ENCODE measurements at regions not wholly inside any gene's neighbourhood (a gene's known extent, or its start where the extent isn't known, plus 50 kb on each side); places are given as distances from the start of the nearest gene placed in this dataset.

- Mint-ChIP-seq H3K9me3 (peaks cover 8% of the 10 kb centered on the region), H3K27ac (no peak overlapping the region), H3K4me3 (no peak overlapping the region), H3K27me3 (ENCODE audit: low read depth) (peaks cover 3% of the 10 kb centered on the region), H3K36me3 (ENCODE audit: low read depth) (no peaks in the 10 kb centered on the region), H3K4me1 (ENCODE audit: low read depth) (no peaks in the 10 kb centered on the region)
- DNase-seq (ENCODE audit: low spot score): no peak
These were observed 265.9 kb downstream of the PRDM2 start for GRCh38 chr1:13965770-13966398.

- H3K4me1 Mint-ChIP-seq (ENCODE audit: low read depth): no peaks in the 10 kb centered on the region
- no peak overlapping the region for H3K27ac Mint-ChIP-seq
- H3K9me3 Mint-ChIP-seq: peaks cover 15% of the 10 kb centered on the region
- peaks cover 3% of the 10 kb centered on the region for H3K27me3 Mint-ChIP-seq (ENCODE audit: low read depth)
- no peaks in the 10 kb centered on the region for H3K36me3 Mint-ChIP-seq (ENCODE audit: low read depth)
- H3K4me3 Mint-ChIP-seq: no peak overlapping the region
- no peak for DNase-seq (ENCODE audit: low spot score)
These were observed 267.7 kb downstream of the PRDM2 start for GRCh38 chr1:13967707-13968106.

DNA sequence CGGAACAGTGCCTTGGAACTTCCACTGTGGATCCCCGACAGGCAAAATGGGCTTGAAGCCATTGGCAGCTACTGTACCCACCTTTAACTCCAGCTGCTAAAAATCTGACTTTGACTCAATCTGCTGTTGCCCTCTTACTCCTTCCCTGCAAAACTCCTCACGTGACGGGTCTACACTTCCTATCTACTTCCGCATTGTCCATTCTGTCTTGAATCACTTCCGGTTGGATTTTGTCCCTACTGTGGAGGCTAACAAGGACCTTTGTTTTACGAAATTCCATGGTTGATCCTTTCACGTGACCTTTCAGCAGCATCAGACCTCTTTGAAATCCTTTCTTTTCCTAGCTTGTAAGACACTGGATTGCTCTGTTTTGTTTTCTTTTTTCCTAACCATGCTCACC lies 268.4 kb downstream of the PRDM2 start:
- H3K27ac Mint-ChIP-seq: no peak overlapping the region
- DNase-seq (ENCODE audit: low spot score): no peak
- H3K4me1 Mint-ChIP-seq (ENCODE audit: low read depth): no peaks in the 10 kb centered on the region
- H3K27me3 Mint-ChIP-seq (ENCODE audit: low read depth): peaks cover 3% of the 10 kb centered on the region
- H3K36me3 Mint-ChIP-seq (ENCODE audit: low read depth): no peaks in the 10 kb centered on the region
- H3K4me3 Mint-ChIP-seq: no peak overlapping the region
- peaks cover 15% of the 10 kb centered on the region for H3K9me3 Mint-ChIP-seq

DNA sequence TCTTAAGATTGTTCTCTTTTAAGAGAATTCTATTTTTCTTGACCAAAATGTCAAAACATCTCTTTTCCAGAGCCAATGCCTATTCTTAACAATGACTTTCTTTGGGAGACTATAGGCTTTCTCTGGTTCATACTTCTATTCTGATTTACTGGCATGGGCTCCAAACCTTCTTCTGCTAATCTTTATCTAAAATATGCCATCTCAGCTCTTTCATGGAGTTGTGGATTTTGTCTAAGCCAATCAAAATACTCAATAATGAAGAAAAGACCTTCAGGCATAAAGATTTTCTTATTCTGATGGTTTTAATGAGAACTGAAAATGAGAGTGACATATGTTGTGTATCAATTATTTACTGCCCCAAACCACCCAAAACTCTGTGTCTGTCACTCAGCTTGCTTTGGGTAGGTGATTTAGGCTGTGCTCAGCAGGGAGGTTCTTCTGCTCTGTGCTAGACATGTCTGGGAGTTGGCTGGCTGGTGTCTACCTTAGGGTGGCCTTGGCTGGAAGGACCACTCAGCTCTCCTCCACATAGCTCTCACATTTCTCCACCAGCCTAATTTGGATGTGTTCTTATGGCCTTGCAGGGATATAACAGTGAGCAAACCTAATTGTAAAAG lies 270.8 kb downstream of the PRDM2 start:
- peaks cover 15% of the 10 kb centered on the region for H3K9me3 Mint-ChIP-seq
- H3K27ac Mint-ChIP-seq: no peak overlapping the region
- DNase-seq (ENCODE audit: low spot score): no peak
- no peaks in the 10 kb centered on the region for H3K36me3 Mint-ChIP-seq (ENCODE audit: low read depth)
- no peak overlapping the region for H3K4me3 Mint-ChIP-seq
- no peaks in the 10 kb centered on the region for H3K27me3 Mint-ChIP-seq (ENCODE audit: low read depth)
- H3K4me1 Mint-ChIP-seq (ENCODE audit: low read depth): no peaks in the 10 kb centered on the region

- peaks cover 3% of the 10 kb centered on the region for H3K9me3 Mint-ChIP-seq
- no peaks in the 10 kb centered on the region for H3K27me3 Mint-ChIP-seq (ENCODE audit: low read depth)
- no peak for DNase-seq (ENCODE audit: low spot score)
- H3K4me3 Mint-ChIP-seq: no peak overlapping the region
- H3K4me1 Mint-ChIP-seq (ENCODE audit: low read depth): no peaks in the 10 kb centered on the region
- no peaks in the 10 kb centered on the region for H3K36me3 Mint-ChIP-seq (ENCODE audit: low read depth)
- H3K27ac Mint-ChIP-seq: no peak overlapping the region
These were observed 276.5 kb downstream of the PRDM2 start for GRCh38 chr1:13976485-13976884.

GRCh38 chr1:13981142-13981541 lies 281.2 kb downstream of the PRDM2 start:
- Mint-ChIP-seq H3K27me3 (ENCODE audit: low read depth) (no peaks in the 10 kb centered on the region), H3K4me3 (no peak overlapping the region), H3K9me3 (no peaks in the 10 kb centered on the region), H3K27ac (no peak overlapping the region), H3K36me3 (ENCODE audit: low read depth) (no peaks in the 10 kb centered on the region), H3K4me1 (ENCODE audit: low read depth) (no peaks in the 10 kb centered on the region)
- no peak for DNase-seq (ENCODE audit: low spot score)

- Mint-ChIP-seq H3K27ac (no peak overlapping the region), H3K36me3 (ENCODE audit: low read depth) (no peaks in the 10 kb centered on the region), H3K27me3 (ENCODE audit: low read depth) (no peaks in the 10 kb centered on the region), H3K4me1 (ENCODE audit: low read depth) (no peaks in the 10 kb centered on the region), H3K4me3 (no peak overlapping the region), H3K9me3 (no peaks in the 10 kb centered on the region)
- DNase-seq (ENCODE audit: low spot score): no peak
These were observed 283.4 kb downstream of the PRDM2 start for GRCh38 chr1:13983393-13983792.

DNA sequence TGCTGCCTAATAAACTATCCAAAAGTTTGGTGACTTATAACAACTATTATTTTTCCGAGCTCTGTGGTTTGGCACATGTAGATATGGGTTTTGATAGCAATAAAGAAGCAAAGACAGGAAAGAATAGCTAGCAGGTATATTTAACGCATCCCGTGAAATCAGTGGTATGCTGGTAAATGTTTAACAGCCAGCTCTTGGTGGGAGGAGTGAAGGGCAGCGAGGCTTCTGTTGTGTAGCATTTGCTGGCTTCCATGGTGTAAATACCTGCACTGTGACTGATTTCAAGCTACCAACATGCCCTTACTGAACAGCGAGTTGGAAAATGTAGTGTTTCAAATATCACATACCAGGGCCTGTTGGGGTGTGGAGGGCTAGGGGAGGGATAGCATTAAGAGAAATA lies 291.0 kb downstream of the PRDM2 start:
- Mint-ChIP-seq H3K36me3 (ENCODE audit: low read depth) (no peaks in the 10 kb centered on the region), H3K9me3 (peaks cover 3% of the 10 kb centered on the region), H3K4me3 (no peak overlapping the region), H3K27ac (no peak overlapping the region), H3K4me1 (ENCODE audit: low read depth) (no peaks in the 10 kb centered on the region), H3K27me3 (ENCODE audit: low read depth) (no peaks in the 10 kb centered on the region)
- no peak for DNase-seq (ENCODE audit: low spot score)

DNA sequence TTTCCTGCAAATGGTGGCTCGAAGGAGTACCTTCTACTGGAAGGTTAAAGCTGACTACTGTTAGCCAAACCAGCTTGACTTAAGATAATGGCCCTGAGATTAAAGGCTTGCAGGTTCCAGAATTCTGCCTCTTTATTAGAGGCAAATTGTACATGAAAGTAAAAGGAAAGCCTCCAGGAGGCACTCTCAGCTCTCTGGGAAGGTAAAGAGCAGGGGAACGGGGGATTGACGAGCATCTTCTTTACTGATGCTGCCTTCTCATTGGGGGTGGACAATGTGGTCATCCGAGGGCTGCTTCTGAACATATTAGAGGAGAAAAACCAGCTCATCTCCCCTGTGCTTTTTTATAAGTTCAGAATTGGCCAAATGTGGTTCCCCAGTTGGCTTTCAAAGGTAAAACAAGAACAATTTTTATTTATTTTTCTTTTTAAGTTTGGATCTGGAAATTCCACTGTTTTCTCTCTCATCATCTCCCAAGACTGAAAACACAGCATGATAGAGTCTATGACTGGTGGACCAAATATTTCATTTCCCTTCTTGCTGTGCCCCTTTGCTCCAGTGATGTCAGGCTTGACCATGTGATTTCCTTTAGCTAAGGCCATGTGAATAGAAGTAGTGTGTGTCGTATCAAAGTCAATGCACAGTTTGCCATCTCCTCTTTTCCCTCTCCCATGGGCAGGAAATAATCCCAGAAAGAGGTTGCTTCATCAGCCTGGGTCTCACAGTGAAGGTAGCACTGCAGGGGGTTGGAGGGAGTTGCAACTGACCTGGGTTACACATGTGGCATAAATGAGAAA lies 292.7 kb downstream of the PRDM2 start:
- Mint-ChIP-seq H3K27me3 (ENCODE audit: low read depth) (no peaks in the 10 kb centered on the region), H3K4me3 (no peak overlapping the region), H3K9me3 (peaks cover 10% of the 10 kb centered on the region), H3K27ac (no peak overlapping the region), H3K4me1 (ENCODE audit: low read depth) (no peaks in the 10 kb centered on the region), H3K36me3 (ENCODE audit: low read depth) (no peaks in the 10 kb centered on the region)
- no peak for DNase-seq (ENCODE audit: low spot score)

- no peak for DNase-seq (ENCODE audit: low spot score)
- Mint-ChIP-seq H3K27me3 (ENCODE audit: low read depth) (no peaks in the 10 kb centered on the region), H3K4me3 (no peak overlapping the region), H3K9me3 (peaks cover 15% of the 10 kb centered on the region), H3K36me3 (ENCODE audit: low read depth) (no peaks in the 10 kb centered on the region), H3K27ac (no peak overlapping the region), H3K4me1 (ENCODE audit: low read depth) (no peaks in the 10 kb centered on the region)
These were observed 294.4 kb downstream of the PRDM2 start for GRCh38 chr1:13994386-13994785.

DNA sequence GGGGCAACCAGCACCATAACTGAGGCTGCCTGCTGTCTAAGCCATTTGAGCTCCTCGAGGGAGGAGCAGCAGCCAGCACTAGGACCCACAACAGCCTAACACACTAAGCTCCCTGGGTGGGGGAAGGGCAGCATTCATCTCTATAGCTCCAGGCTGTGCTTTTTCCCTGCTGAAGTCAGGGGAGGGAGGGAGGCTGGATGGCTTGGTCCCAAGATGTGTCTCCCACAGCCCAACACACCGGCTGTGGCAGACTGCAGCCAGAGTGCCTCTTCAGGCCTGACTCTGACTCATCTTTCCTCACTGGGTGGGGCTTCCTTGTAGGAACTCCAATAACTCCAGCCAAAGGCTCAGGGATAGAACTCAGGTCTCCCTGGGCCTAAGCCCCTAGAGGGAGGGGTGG lies 296.3 kb downstream of the PRDM2 start:
- no peak for DNase-seq (ENCODE audit: low spot score)
- Mint-ChIP-seq H3K27me3 (ENCODE audit: low read depth) (no peaks in the 10 kb centered on the region), H3K4me3 (no peak overlapping the region), H3K9me3 (peaks cover 26% of the 10 kb centered on the region), H3K36me3 (ENCODE audit: low read depth) (no peaks in the 10 kb centered on the region), H3K27ac (no peak overlapping the region), H3K4me1 (ENCODE audit: low read depth) (no peaks in the 10 kb centered on the region)

DNA sequence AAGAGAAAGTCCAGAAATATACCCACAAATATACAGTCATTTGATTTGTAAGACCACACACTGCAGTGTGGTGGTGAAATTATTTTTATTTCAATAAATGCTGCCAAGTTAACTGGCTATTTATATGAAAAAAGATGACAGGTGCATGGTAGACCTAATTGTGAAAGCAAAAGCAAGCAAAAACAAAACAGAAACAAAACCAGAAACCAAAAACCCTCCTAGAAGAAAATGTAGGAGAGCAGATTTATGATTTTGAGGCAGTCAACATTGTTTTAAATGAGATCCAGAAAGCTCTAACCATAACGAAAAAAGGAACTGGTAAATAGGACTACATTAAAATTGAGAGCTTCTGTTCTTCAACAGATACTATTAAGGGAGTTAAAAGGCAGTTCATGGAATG lies 303.6 kb downstream of the PRDM2 start:
- DNase-seq (ENCODE audit: low spot score): no peak
- Mint-ChIP-seq H3K27me3 (ENCODE audit: low read depth) (peaks cover 2% of the 10 kb centered on the region), H3K36me3 (ENCODE audit: low read depth) (no peaks in the 10 kb centered on the region), H3K9me3 (peaks cover 13% of the 10 kb centered on the region), H3K4me1 (ENCODE audit: low read depth) (peaks cover 2% of the 10 kb centered on the region), H3K4me3 (no peak overlapping the region), H3K27ac (no peak overlapping the region)

GRCh38 chr1:14009582-14009981 lies 309.6 kb downstream of the PRDM2 start:
- Mint-ChIP-seq H3K27me3 (ENCODE audit: low read depth) (peaks cover 2% of the 10 kb centered on the region), H3K36me3 (ENCODE audit: low read depth) (no peaks in the 10 kb centered on the region), H3K4me1 (ENCODE audit: low read depth) (no peaks in the 10 kb centered on the region), H3K4me3 (no peak overlapping the region), H3K27ac (no peak overlapping the region), H3K9me3 (no peaks in the 10 kb centered on the region)
- no peak for DNase-seq (ENCODE audit: low spot score)

- no peak overlapping the region for H3K4me3 Mint-ChIP-seq
- no peaks in the 10 kb centered on the region for H3K4me1 Mint-ChIP-seq (ENCODE audit: low read depth)
- no peak for DNase-seq (ENCODE audit: low spot score)
- H3K36me3 Mint-ChIP-seq (ENCODE audit: low read depth): no peaks in the 10 kb centered on the region
- H3K27me3 Mint-ChIP-seq (ENCODE audit: low read depth): no peaks in the 10 kb centered on the region
- H3K27ac Mint-ChIP-seq: no peak overlapping the region
- H3K9me3 Mint-ChIP-seq: no peaks in the 10 kb centered on the region
These were observed 310.5 kb downstream of the PRDM2 start for GRCh38 chr1:14010476-14010875.
